CD4-positive, alpha-beta T cell (primary cell): ENCODE measurements at regions not wholly inside any gene's neighbourhood (a gene's known extent, or its start where the extent isn't known, plus 50 kb on each side); places are given as distances from the start of the nearest gene placed in this dataset.

Source experiments
- ATAC-seq: fragments of 200-7000 bp; cut with Tn5 transposase; one replicate; pipeline ENCODE4 v1.10.0; 2022; ENCODE audit warnings: mild to moderate bottlenecking; ENCODE audit not compliant: poor library complexity
- CTCF ChIA-PET: fragments of 350-600 bp; sonication (Branson Sonifier 250); formaldehyde crosslinking; loops from one replicate; lab custom pipeline; 2021; ENCODE audit warnings: antibody characterized with exemption, inconsistent platforms; lab: Charles Lee
- POLR2A ChIA-PET: fragments of 350-600 bp; sonication (Branson Sonifier 250); formaldehyde crosslinking; loops from one replicate; lab custom pipeline; 2021; ENCODE audit warnings: antibody characterized with exemption, inconsistent platforms; lab: Charles Lee
- DNase-seq, 14 experiments: peaks; one replicate each; pipeline ENCODE4 v3.0.0-alpha.2; 2013 to 2020; ENCODE audit warnings: mixed read lengths in 2 of 14
- H3K27ac ChIP-seq, 2 donors: one replicate each; pipeline versions ENCODE4 v1.5.1 to v1.7.0; 2013; ENCODE audit warnings: low read length in 2 of 2, low read depth in 1 of 2, mild to moderate bottlenecking in 1 of 2
- H3K27me3 ChIP-seq, 2 experiments: 1 replicate in 1 of 2; 2 replicates in 1 of 2; pipeline versions ENCODE4 v1.6.1 to v1.7.0; 2013; ENCODE audit warnings: low read length in 2 of 2, control low read depth in 1 of 2, mild to moderate bottlenecking in 1 of 2, moderate library complexity in 1 of 2; ENCODE audit not compliant: insufficient read depth in 2 of 2, control insufficient read depth in 1 of 2
- H3K36me3 ChIP-seq: one replicate; pipeline ENCODE4 v1.6.1; 2013; ENCODE audit warnings: low read length, control low read depth; ENCODE audit not compliant: insufficient read depth
- H3K4me1 ChIP-seq: one replicate; pipeline ENCODE4 v1.6.1; 2013; ENCODE audit warnings: low read length, control low read depth; ENCODE audit not compliant: insufficient read depth
- H3K4me3 ChIP-seq: one replicate; pipeline ENCODE4 v1.5.1; 2013; ENCODE audit warnings: mild to moderate bottlenecking, low read length, moderate library complexity
- H3K9me3 ChIP-seq, 2 experiments: 1 replicate in 1 of 2; 2 replicates in 1 of 2; pipeline versions ENCODE4 v1.6.1 to v1.7.0; 2013; ENCODE audit warnings: low read length in 2 of 2, mild to moderate bottlenecking in 2 of 2, control low read depth in 1 of 2, moderate library complexity in 1 of 2; ENCODE audit not compliant: control insufficient read depth in 1 of 2, insufficient read depth in 1 of 2
- H3K27ac Mint-ChIP-seq: one replicate; pipeline ENCODE4 v1.8.0; 2020; ENCODE audit warnings: mixed read lengths
- H3K27me3 Mint-ChIP-seq: one replicate; pipeline ENCODE4 v1.8.0; 2021; ENCODE audit warnings: mixed read lengths
- H3K36me3 Mint-ChIP-seq: one replicate; pipeline ENCODE4 v1.8.0; 2021; ENCODE audit warnings: low read depth, mixed read lengths
- H3K4me1 Mint-ChIP-seq: one replicate; pipeline ENCODE4 v1.8.0; 2021; ENCODE audit warnings: low read depth, mixed read lengths
- H3K4me3 Mint-ChIP-seq: one replicate; pipeline ENCODE4 v1.8.0; 2020; ENCODE audit warnings: mild to moderate bottlenecking, mixed read lengths
- H3K9me3 Mint-ChIP-seq: one replicate; pipeline ENCODE4 v1.8.0; 2020; ENCODE audit warnings: mixed read lengths
- CTCF ChIP-seq: fragments of 200-600 bp; IDR thresholded peaks from one replicate; pipeline ENCODE4 v1.8.0; 2022; ENCODE audit warnings: antibody characterized with exemption, mild to moderate bottlenecking
- intact Hi-C, 2 experiments: fragments of 100-400 bp; cut with DNase I in 1 of 2; cut with micrococcal nuclease in 1 of 2; formaldehyde crosslinking; loops; one replicate each; pipeline versions ENCODE4 v1.15.1 to v1.9.0; 2023 to 2025; cut with DNase I, micrococcal nuclease

- H3K36me3 Mint-ChIP-seq, result no peaks in the 10 kb centered on the region
Measured at GRCh38 chr7:83799333-83799732, 150.4 kb upstream of the SEMA3E start.

GRCh38 chr7:83798489-83798888 lies 149.6 kb upstream of the SEMA3E start:
- H3K27ac Mint-ChIP-seq, result no peak overlapping the region
- CTCF ChIA-PET, result no interaction called here
- H3K36me3 ChIP-seq, result no peaks in the 10 kb centered on the region
- H3K4me3 ChIP-seq, result no peak overlapping the region
- H3K9me3 Mint-ChIP-seq, result no peaks in the 10 kb centered on the region
- TF ChIP-seq CTCF, result no peak
- H3K4me1 ChIP-seq, result no peaks in the 10 kb centered on the region
- ATAC-seq (no peak), DNase-seq (no peak)
- peaks cover 0 to 8% of the 10 kb centered on the region in 2 experiments for H3K9me3 ChIP-seq
- intact Hi-C loops, result no loop called here
- no peaks in the 10 kb centered on the region for H3K27me3 ChIP-seq
- H3K27ac ChIP-seq, result no peak overlapping the region
- POLR2A ChIA-PET, result no interaction called here
- no peaks in the 10 kb centered on the region for H3K27me3 Mint-ChIP-seq
- no peaks in the 10 kb centered on the region for H3K36me3 Mint-ChIP-seq
- no peaks in the 10 kb centered on the region for H3K4me1 Mint-ChIP-seq
- no peak overlapping the region for H3K4me3 Mint-ChIP-seq

More at GRCh38 chr7:83799333-83799732, 150.4 kb upstream of the SEMA3E start:
- CTCF ChIA-PET, result no interaction called here
- Histone ChIP-seq H3K27me3 (no peaks in the 10 kb centered on the region), H3K36me3 (no peaks in the 10 kb centered on the region), H3K9me3 (peaks cover 0 to 8% of the 10 kb centered on the region in 2 experiments), H3K4me1 (no peaks in the 10 kb centered on the region), H3K4me3 (no peak overlapping the region), H3K27ac (no peak overlapping the region)
- Mint-ChIP-seq H3K27ac (no peak overlapping the region), H3K27me3 (no peaks in the 10 kb centered on the region), H3K4me1 (no peaks in the 10 kb centered on the region), H3K9me3 (no peaks in the 10 kb centered on the region), H3K4me3 (no peak overlapping the region)
- no peak for DNase-seq
- POLR2A ChIA-PET, result no interaction called here
- TF ChIP-seq CTCF, result no peak
- intact Hi-C loops, result no loop called here
- no peak for ATAC-seq

- Mint-ChIP-seq H3K4me3 (no peak overlapping the region), H3K27ac (no peak overlapping the region), H3K27me3 (no peaks in the 10 kb centered on the region), H3K36me3 (no peaks in the 10 kb centered on the region), H3K9me3 (peaks cover 2% of the 10 kb centered on the region), H3K4me1 (no peaks in the 10 kb centered on the region)
- TF ChIP-seq CTCF, result no peak
- H3K4me1 ChIP-seq, result no peaks in the 10 kb centered on the region
- POLR2A ChIA-PET, result no interaction called here
- DNase-seq, result no peak
- no peaks in the 10 kb centered on the region for H3K27me3 ChIP-seq
- H3K4me3 ChIP-seq, result no peak overlapping the region
- no peak overlapping the region for H3K27ac ChIP-seq
- no peaks in the 10 kb centered on the region for H3K36me3 ChIP-seq
- H3K9me3 ChIP-seq, result peaks cover 0 to 4% of the 10 kb centered on the region in 2 experiments
- no peak for ATAC-seq
- CTCF ChIA-PET, result no interaction called here
- intact Hi-C loops, result no loop called here
Measured at GRCh38 chr7:83796760-83797159, 147.8 kb upstream of the SEMA3E start.
